HG03571 (cell line): ENCODE measurements at regions not wholly inside any gene's neighbourhood (a gene's known extent, or its start where the extent isn't known, plus 50 kb on each side); places are given as distances from the start of the nearest gene placed in this dataset.
"Not testable (repeated sequence)": the region's sequence is repeated elsewhere in the genome, so short reads cannot be mapped to it uniquely, and the experiment has no call there.

Experiments used
- ATAC-seq: cut with Tn5 transposase; IDR thresholded peaks from one replicate; pipeline ENCODE4 v1.9.1; 2021; ENCODE audit not compliant: unreplicated experiment

GRCh38 chr11:49817705-49818430, 134.3 kb upstream of the OR4C13 start:
- ATAC-seq: not testable (repeated sequence)

DNA sequence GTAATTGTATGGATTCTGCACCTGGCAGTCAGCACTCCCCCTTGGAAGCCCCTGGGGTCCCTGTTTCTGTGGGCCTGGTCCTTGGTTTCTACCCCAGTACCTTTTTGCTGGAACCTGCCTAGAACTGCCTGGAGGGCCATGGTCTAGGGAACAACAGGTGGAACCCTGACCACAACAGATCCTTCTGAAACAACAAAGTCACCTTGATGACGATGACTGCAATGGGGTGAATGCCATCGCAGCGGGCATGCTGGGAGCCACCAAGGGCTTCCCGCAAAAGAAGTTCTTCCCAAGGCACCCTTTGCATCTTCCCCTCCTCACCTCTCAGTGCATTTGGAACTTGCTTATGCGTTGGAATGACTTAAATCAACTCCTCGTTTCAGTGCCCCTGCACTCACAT, 129.0 kb upstream of the OR4C13 start:
- not testable (repeated sequence) for ATAC-seq

DNA sequence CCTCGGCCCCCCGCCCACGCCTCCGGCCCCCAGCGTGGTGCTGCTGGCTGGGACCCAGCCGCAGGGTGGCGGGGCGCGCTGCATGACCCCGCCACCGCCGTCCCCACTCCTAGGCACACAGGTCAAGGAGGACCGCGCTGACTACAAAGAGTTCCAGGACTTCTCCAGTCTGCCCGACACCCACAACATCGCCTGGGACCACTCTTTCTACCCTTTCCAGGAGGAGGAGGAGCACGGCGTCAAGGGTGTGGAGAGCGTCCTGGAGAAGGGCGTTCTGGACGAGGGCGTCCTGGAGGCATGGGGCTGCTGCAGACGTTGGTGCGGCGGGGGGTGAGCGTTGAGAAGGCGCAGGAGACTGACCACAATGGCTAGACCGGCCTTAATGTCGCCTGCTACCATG, 101.7 kb upstream of the OR4C13 start:
- not testable (repeated sequence) for ATAC-seq

DNA sequence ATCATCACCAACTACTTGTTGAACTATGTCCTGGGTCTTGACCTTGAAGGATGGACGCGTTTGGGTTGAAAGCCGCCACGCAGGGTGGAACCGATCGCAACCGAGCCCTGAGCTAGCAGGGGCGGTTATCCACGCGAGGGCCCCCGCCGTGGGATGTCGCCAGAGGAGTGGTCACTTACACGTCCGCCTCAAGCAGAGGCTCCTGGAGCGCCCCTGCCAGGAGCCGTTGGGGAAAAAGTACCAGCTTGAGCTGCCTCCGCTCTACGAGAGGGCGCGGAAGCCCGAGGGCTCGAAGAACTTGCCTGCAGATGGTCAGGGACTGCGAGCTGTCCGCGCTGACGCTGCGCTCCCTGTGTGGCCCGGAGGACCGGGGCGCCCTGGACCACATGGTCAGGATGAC, 100.7 kb upstream of the OR4C13 start:
- no peak for ATAC-seq

DNA sequence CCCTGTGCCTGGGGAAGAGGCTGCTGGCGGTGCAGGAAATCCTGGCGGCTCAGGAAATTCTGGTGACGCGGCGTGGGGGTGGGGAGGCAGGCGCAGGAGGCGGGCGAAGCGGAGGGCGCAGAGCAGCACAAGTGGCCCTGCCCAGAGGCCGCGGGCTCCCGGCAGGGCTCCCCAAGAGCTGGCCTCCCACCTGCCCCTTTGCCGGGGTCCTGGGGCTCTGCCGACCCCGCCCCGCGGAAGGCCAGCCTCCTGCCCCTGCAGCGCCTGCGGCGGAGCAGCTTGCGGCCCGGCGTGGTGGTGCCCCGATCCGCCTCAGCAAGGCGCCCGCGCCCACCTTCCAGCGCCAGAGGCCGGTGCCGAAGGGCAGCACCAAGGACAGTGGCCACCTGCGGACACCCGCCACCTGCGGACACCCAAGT, 100.2 kb upstream of the OR4C13 start:
- no peak for ATAC-seq

DNA sequence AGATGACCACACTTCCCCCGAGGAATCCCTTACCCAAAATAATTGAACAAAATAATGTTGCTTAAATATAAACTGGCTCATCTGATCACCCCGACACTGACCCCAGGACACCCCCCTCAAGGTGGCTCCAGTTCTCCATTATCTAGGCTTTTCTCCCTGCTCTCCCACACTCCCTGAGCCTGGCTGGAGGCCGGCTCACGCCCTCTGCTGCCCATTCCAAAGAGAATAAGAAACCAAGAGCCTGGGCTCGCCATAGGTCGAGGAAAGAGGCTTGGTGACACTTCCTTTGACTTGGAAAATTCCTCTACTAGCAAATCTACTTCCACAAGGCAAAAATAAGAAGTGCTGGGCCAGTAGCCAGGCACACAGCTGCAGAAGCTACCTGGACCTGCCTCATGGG, 63.3 kb upstream of the OR4C13 start:
- not testable (repeated sequence) for ATAC-seq

DNA sequence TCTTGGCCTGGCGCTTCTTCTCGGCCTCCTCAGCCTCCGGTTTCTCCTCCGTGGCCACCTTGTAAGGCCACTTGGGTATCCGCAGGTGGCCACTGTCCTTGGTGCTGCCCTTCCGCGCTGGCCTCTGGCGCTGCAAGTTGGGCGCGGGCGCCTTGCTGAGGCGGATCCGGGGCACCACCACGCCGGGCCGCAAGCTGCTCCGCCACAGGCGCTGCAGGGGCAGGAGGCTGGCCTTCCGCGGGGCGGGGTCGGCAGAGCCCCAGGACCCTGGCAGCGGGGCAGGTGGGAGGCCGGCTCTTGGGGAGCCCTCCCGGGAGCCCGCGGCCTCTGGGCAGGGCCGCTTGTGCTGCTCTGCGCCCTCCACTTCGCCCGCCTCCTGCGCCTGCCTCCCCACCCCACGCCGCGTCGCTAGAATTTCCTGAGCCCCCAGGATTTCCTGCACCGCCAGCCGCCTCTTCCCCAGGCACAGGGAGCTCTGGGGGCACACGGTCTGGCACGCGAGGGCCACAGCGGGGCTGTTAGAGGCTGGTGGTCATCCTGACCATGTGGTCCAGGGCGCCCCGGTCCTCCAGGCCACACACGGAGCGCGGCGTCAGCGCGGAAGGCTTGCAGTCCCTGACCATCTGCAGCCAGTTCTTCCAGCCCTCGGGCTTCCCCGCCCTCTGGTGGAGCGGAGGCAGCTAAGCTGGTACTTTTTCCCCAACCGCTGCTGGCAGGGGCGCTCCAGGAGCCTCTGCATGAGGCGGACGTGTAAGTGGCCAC, 60.1 kb upstream of the OR4C13 start:
- ATAC-seq: not testable (repeated sequence)

- ATAC-seq: not testable (repeated sequence)
Observed at GRCh38 chr11:49893442-49893841, 58.7 kb upstream of the OR4C13 start.
